GM21423 (cell line): ENCODE measurements at regions not wholly inside any gene's neighbourhood (a gene's known extent, or its start where the extent isn't known, plus 50 kb on each side); places are given as distances from the start of the nearest gene placed in this dataset.
"Not testable (repeated sequence)": the region's sequence is repeated elsewhere in the genome, so short reads cannot be mapped to it uniquely, and the experiment has no call there.

ENCODE experiments used
- ATAC-seq: cut with Tn5 transposase; IDR thresholded peaks from one replicate; pipeline ENCODE4 v1.9.1; 2021; ENCODE audit warnings: mild to moderate bottlenecking, moderate library complexity; ENCODE audit not compliant: unreplicated experiment

GRCh38 chr6:87772597-87773530 lies 70.8 kb upstream of the AKIRIN2 start:
- no peak for ATAC-seq

- no peak for ATAC-seq
These were observed 65.4 kb upstream of the AKIRIN2 start for GRCh38 chr6:87767478-87767877.

GRCh38 chr6:87766211-87766610 lies 64.2 kb upstream of the AKIRIN2 start:
- ATAC-seq: no peak

DNA sequence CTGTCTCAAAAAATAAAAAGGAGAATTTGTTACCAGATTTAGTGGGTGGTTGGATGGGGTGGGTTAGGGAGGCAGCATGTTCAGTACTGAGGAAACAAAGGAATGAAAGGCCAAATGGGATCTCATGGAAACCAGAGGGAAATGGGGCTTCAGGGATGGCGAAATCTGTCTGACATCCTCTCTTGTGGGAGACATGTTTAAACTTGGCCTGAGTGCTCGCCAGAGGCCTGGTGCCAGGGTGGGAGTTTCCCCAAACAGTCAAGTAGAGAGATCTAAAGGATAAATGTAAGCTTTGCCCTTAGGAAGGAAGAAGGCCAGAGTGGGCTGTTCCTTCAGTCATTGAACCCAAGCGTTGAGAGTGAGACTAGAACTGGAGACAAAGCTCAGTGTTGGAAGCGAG lies 61.9 kb upstream of the AKIRIN2 start:
- no peak for ATAC-seq

GRCh38 chr6:87763276-87763675 lies 61.2 kb upstream of the AKIRIN2 start:
- no peak for ATAC-seq

DNA sequence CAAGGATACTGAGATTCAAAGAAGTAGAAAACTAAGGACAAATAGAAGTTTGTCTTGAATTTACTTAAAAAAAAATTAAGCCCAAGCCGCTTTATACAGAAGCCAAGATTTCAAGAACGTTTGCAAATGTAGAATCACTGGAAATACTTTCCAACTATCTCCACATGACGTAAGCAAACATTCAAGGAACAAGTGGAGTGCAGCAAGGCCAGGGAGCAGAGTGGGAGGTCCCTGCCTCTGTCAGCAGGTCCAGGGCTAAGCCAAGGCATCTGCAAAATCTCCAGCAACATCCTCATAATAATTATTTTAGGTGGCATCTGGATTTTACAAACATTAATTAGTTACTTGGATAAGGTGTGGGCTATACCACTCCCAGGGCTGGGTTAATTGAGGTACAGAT lies 60.1 kb upstream of the AKIRIN2 start:
- ATAC-seq: no peak

GRCh38 chr6:87757792-87758191 lies 55.8 kb upstream of the AKIRIN2 start:
- ATAC-seq: no peak

DNA sequence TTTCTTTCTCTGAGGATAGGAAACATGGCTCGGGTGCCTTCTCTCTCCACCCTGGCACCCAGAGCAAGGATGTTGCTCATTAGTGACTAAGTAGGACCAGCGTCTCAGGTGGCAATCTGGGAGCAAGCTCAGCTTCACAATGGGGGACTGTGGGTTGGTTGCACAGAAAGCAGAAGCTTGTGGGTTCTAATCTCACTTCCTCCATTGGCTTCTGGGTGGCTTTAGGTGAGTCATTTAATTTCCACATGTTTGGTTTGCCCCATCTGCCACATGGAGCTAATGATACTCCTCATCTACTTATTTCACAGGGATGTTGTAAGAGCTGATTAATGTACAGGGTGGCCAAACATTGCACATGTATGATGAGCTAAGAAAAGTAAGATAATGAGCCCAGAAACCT lies 54.8 kb upstream of the AKIRIN2 start:
- ATAC-seq: peak; percentile 94

DNA sequence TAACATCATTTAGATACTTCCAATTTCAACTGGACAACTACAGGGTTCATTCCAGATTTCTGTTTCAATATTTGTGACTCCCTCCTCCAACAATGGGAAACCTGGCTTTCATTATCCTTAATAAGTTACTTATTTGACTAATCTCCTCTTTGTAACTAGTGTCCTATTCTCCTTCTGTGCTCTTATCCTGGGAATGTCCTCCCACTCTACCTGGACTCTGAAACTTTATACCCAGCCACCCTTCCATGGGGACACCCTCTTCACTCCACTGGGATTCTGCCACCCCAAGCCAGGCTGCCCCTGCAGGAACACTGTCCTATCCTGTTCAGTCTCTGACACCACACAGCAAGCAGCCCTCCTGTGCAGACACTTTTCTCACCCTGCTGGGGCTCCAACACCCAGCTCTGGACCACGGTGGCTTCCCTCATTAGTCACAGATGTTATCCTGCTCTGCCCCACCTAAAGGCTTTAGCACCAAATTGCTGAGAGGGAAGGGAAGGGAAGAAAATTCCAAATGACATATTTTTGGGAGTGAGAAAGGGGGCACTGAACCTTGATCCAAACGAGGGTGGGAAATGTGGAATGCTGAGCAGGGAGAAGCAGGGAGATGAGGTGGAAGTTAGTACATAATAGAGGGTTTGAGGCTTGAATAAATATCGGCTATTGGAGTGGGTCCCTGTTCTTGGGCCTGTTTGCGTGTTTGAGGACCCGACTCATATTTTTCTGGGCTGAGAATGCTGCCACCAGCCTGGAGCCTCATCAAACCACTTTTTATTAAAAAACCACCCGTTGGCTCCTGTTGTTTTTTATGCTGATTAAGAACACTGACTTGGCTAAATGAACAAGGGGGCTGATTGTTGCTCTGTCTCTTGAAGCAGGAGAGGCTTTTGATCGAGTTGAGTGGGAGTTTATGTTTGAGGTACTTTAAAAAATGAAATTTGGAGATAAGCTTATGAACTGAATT lies 54.0 kb upstream of the AKIRIN2 start:
- ATAC-seq: no peak

DNA sequence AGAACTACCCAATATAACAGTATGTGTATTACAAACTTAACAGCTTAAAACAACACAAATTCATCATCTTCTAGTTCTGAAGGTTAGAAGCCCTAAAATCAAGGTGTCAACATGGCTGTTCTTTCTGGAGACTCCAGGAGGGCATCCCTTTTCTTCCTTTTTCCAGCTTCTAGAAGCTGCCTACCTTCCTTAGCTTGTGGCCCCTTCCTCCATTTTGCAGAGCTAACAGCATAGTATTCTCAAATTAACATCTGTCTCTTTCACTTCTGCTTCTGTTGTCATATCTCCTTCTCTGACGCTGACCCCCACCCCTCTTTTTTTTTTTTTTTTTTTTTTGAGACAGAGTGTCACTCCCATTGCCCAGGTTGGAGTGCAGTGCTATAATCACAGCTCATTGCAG lies 52.8 kb upstream of the AKIRIN2 start:
- peak; percentile 49 for ATAC-seq

- ATAC-seq: no peak
These were observed 51.2 kb upstream of the AKIRIN2 start for GRCh38 chr6:87753131-87753685.

- ATAC-seq: not testable (repeated sequence)
These were observed 50.5 kb upstream of the AKIRIN2 start for GRCh38 chr6:87752503-87752902.
